ENCODE measurements at regions not wholly inside any gene's neighbourhood (a gene's known extent, or its start where the extent isn't known, plus 50 kb on each side); places are given as distances from the start of the nearest gene placed in this dataset.

GRCh38 chr11:114876234-114876633 is 197.9 kb downstream of the NXPE2 start:
- no peak for DNase-seq (ENCODE audit: low read depth)

- DNase-seq (ENCODE audit: low read depth), result no peak
Measured at GRCh38 chr11:114877976-114878375, 199.6 kb downstream of the NXPE2 start.

GRCh38 chr11:114880442-114880841 is 202.1 kb downstream of the NXPE2 start:
- DNase-seq (ENCODE audit: low read depth), result no peak

GRCh38 chr11:114883472-114883871 is 205.1 kb downstream of the NXPE2 start:
- DNase-seq (ENCODE audit: low read depth), result no peak

GRCh38 chr11:114886644-114887265 is 208.4 kb downstream of the NXPE2 start:
- DNase-seq (ENCODE audit: low read depth), result no peak

- DNase-seq (ENCODE audit: low read depth), result no peak
Measured at GRCh38 chr11:114889594-114890011, 211.3 kb downstream of the NXPE2 start.

- no peak for DNase-seq (ENCODE audit: low read depth)
Measured at GRCh38 chr11:114890038-114890437, 211.7 kb downstream of the NXPE2 start.

- no peak for DNase-seq (ENCODE audit: low read depth)
Measured at GRCh38 chr11:114891911-114892310, 213.6 kb downstream of the NXPE2 start.

GRCh38 chr11:114892381-114893197 is 214.3 kb downstream of the NXPE2 start:
- DNase-seq (ENCODE audit: low read depth), result no peak

GRCh38 chr11:114893329-114893728 is 215.0 kb downstream of the NXPE2 start:
- DNase-seq (ENCODE audit: low read depth), result no peak

- DNase-seq (ENCODE audit: low read depth), result no peak
Measured at GRCh38 chr11:114896594-114896993, 218.3 kb downstream of the NXPE2 start.

GRCh38 chr11:114909866-114910265 is 231.5 kb downstream of the NXPE2 start:
- no peak for DNase-seq (ENCODE audit: low read depth)

GRCh38 chr11:114912826-114913225 is 234.5 kb downstream of the NXPE2 start:
- DNase-seq (ENCODE audit: low read depth), result no peak

GRCh38 chr11:114914231-114915005 is 236.1 kb downstream of the NXPE2 start:
- DNase-seq (ENCODE audit: low read depth), result no peak

GRCh38 chr11:114915871-114916805 is 237.8 kb downstream of the NXPE2 start:
- DNase-seq (ENCODE audit: low read depth), result no peak

- no peak for DNase-seq (ENCODE audit: low read depth)
Measured at GRCh38 chr11:114918286-114918685, 240.0 kb downstream of the NXPE2 start.

GRCh38 chr11:114921697-114922096 is 243.4 kb downstream of the NXPE2 start:
- DNase-seq (ENCODE audit: low read depth), result no peak

- peak; percentile 19 for DNase-seq (ENCODE audit: low read depth)
Measured at GRCh38 chr11:114924042-114924441, 245.7 kb downstream of the NXPE2 start.

GRCh38 chr11:114925591-114925990 is 247.3 kb downstream of the NXPE2 start:
- peak; percentile 4 for DNase-seq (ENCODE audit: low read depth)

- DNase-seq (ENCODE audit: low read depth), result no peak
Measured at GRCh38 chr11:114928260-114928870, 250.0 kb downstream of the NXPE2 start.
